Hindlimb muscle (tissue), 1 donor: ENCODE measurements at regions not wholly inside any gene's neighbourhood (a gene's known extent, or its start where the extent isn't known, plus 50 kb on each side); places are given as distances from the start of the nearest gene placed in this dataset.

Source experiments
- DNase-seq: peaks from one replicate; pipeline ENCODE4 v3.0.0-alpha.2; 2013

DNA sequence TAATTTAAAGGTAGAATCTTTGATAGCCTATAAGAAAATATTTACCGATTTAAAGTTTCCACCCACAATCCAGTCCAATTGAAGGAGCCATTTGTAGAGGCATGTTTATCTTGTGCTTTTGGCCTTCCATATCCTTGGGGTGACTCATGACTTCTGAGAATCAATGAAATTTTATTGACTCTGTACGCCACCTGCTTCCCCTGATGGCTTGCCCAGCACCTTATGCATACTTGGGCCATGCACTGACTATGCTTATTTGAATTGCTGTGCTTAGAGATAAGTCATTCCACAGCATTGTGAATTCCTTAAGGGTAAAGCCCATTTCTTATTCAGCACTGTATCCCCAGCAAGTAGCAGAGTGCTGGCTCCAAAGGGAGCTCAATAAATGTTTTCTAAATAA lies 954.8 kb upstream of the SEL1L start:
- DNase-seq: no peak

DNA sequence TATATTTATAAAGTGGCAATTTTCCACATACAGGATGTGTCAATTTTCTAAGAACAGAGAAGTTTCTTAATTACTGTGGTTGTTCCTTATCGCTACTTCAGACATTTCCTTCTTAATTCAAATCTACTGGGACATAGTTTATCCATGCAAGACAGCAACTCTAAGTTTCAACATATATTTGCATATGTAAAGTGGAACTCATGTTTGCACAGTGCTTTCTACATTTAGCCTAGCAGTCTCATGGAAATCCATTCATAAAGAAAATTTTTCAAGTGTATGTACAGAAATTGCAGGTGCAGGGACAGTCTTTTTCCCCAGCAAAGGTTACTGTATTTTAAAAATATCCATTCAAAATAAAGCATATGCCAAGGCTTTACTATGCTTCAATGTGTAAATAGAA lies 956.7 kb upstream of the SEL1L start:
- no peak for DNase-seq

DNA sequence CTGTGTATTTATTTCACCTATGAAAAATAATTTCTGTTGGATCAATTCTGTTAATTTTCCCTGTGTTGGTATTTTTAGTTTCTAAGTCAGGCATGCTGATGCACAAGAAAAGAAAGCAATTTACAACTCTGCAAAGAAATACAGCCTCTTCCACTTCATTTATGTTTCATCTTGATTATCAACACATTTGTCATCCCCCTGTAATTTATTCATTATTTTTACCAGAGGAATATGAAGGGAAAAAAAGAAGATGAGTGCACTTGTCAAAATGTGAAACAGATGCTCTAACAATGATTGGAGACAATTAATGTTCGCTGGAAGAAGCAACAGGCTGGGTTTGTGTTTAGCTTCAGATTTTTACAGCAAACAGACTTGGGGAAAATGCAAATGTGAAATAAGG lies 958.5 kb upstream of the SEL1L start:
- no peak for DNase-seq

DNA sequence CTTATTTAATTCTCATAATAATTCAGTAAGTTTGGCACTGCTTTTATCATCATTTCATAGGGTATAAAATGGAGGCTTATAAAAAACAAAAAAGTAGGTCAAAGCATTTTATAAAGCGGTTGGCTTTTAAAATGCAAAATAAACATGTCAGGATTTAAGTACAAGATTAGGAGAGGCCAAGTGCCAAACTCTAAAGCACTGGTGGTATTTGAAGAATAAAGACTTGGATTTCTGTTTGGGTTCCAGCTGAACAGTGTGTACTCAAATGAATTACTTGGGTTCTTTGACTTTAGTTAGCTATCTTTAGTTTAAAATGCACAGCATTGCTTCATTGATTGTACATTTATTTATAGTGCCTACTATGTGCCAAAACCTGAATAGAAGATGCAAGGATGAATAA lies 966.6 kb upstream of the SEL1L start:
- no peak for DNase-seq

DNA sequence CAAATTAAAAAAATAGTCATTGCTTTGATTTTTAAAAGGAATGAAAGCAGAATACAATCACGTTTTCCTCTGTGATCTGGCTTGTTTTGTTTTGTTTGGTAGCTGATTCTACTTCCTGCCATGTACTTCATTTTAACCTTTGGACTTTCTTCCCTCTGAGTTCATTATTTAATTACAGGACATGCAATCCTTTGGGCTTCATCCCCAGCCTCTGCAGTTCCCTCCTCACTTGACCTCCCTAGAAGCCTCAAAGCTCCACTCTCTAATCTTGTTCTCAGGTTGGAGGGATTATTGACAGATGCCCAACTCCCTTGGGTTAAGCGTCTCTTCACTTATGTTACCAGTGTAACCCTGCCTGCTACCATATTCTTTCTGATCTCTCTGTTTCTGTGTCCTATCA lies 967.9 kb upstream of the SEL1L start:
- DNase-seq: no peak

DNA sequence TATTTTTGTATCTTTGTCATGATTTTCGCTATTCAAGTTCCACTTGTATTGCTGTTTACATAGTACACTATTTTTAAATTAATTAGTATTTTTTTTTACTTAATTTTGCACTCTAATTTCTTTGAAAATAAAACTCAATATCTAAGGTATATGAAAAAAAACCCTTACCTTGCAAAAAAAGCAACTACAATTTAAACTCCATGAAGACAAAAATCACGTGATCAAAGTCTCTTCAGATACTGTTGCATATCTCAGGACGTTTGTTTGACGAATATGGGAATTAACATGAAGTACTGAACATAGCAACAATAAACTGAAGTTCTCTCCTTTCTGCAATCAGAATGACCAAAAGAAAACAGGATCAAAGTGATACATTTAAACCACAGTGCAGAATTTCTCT lies 968.4 kb upstream of the SEL1L start:
- no peak for DNase-seq

DNA sequence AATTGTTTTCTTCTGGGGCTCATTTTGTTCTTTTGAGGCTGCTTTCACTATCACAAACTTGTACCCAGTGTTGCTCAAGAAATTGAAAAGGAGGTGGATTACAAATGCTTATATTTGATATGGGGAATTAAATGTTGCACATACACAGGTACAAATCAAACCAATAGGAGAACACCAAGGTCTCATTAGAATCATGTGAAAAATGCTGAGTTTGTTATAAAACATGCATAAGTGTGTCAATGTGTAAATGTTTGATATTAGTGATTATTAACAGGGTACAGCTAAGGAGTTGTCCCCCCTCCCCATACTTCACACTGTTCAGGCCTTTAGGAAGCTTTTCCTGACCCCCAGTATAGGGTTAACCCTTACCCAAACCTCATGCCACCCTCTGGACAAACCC lies 971.2 kb upstream of the SEL1L start:
- DNase-seq: no peak

DNA sequence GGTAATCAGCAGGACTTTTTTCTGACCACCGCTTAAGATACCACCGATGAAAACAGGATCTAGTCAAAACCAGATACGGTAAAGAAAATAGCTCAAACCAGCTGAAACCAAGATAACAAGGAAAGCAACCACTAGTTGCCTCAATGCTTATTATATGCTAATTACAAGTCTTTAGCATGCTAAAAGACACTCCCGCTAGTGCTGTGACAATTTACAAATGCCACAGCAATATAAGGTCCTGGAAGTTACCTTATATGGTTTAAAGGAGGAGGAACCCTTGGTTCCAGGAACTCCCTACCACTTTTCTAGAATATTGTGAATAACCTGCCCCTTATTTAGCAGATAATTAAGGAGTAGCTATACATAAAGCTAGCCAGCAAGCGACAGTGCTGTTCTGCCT lies 976.4 kb upstream of the SEL1L start:
- no peak for DNase-seq

DNA sequence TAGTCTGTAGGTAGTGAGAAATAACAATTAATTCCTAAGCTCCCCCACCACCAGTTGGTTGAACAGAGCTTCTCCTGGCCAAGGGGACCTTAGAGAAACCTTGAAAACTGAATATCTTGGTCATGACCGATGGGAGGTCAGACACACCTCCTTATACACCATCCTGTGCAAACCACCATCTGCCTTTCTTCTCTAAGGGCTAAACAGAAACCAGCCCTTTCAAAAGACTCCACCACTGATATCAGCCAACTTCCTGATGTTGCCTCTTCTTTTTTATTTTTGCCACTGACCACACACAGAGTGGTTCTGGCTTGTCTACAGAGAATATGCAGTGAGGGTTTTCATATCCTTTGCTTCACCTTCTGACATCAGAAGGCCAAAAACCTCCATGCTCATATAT lies 977.7 kb upstream of the SEL1L start:
- DNase-seq: no peak

DNA sequence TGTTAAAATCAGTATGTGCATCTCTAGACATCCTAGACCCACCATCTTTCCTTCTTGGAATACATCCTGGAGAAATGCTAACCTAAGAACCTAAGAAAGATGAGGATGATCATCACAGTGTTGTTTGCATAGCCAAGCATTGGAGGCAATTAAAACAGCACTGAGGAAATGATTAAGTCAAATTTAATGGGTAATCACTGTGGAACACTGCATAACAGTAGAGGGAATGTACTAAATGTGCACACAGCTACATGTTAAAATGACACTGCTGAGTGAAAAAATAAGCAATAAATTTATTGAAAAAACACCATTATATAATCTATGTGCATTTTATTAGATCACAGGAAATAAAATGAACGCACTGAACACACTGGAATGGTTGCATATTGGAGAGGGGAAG lies 987.1 kb upstream of the SEL1L start:
- DNase-seq: no peak

DNA sequence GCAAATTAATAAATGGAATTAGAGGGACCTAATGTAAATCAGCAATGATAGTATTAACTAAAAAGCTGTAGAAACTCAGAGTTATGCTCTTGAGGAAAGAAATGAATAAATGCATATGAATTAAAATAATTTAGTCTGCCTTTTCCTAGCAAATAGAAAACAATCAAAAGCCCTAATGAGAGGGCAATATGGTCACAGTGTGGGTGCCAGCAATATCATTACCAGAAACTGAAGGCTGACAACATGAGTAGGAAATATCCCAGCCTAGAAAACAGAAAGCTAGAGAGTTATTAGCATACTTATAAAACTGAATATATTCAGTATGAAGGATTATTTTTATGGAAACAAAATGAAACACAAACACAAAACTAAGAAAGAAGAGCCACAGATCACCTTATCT lies 987.5 kb upstream of the SEL1L start:
- DNase-seq: no peak

DNA sequence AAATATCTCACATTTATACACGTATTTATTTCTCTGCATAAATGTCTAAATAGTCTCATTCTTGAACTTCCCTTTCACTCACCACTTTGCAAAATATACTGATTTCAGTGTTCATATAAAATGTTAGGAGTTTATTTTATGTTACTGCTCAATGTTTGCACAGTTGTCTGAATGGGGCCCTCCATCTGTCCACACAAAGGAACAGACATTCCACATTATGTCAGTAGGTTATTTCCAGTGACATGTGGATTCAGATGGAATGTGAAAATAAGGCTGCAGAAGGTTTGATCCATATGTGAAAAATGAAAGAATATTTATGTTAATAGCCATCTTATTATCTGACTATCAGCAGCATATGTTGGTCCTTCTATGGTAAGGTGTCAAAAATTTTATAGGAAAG lies 994.4 kb upstream of the SEL1L start:
- no peak for DNase-seq

DNA sequence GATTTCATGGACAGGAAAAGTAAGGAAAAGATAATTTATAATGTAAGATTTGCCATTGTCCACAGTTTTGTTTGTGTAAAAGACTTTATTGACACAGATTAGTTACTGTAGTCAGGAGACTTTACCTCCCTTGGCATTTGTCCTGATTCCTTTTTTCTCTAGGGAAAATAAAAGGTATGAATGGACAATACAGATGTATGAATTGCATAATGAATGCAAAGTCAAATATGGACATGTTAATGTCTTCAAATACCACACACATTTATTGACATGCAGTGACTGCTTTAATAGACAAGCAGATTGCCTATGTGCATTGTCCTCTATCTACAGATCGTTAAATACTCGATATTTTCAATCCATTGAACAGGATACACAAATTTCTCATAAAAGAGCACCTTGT lies 999.7 kb upstream of the SEL1L start:
- no peak for DNase-seq

DNA sequence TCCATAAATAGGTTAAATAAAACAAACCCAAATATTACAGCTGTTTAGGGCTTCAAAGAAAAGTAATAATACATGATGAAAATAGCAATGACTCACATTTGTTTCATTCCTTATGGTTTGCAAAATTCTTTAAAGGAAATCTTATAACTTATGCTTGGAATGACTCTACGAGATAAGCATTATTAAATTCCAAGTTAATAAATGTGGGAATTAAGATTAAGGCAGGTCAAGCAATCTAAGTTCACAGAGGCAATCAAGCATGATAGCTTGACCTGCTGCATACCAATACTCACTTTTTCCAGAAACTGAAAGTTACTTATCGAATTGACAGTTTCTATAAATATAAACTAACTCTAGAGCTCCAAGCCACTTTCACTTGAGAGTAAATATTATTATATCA lies 1002.9 kb upstream of the SEL1L start:
- DNase-seq: no peak

DNA sequence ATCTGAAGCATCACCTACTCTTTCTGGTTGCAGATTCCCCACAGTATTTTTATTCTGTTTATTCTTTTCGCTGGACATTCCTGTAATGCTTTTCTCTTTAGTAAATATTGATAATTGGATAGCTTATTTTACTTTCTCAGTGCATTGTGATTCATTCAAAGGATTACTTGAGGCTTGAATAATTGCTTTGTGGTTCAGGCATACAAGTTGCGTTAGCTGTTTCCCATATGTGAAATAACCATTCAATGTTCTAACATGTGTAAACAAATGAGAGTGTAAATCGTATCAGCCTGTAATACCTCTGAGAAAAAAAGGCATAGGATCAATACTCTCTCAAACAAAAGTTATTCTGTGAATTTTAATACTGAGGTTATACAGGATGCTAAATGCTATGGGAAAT lies 1004.2 kb upstream of the SEL1L start:
- no peak for DNase-seq

DNA sequence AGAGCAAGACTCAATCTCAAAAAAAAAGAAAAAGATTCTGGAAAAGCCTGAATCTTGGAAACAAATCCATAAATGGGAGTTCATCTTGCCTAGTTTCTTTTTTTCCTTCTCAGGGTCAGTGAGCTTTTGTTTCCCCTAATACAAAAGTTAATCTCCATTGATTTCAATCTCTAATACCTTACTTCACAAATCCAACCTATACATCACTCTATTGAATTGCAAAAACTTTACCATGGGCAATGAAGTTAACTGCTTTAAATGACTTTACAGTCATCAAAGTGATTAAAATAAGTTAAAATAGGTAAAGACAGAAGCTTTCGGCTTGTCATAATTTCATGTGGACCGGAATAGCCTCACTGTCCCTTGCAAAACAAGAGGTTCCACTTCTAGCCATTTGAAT lies 1012.7 kb upstream of the SEL1L start:
- no peak for DNase-seq

DNA sequence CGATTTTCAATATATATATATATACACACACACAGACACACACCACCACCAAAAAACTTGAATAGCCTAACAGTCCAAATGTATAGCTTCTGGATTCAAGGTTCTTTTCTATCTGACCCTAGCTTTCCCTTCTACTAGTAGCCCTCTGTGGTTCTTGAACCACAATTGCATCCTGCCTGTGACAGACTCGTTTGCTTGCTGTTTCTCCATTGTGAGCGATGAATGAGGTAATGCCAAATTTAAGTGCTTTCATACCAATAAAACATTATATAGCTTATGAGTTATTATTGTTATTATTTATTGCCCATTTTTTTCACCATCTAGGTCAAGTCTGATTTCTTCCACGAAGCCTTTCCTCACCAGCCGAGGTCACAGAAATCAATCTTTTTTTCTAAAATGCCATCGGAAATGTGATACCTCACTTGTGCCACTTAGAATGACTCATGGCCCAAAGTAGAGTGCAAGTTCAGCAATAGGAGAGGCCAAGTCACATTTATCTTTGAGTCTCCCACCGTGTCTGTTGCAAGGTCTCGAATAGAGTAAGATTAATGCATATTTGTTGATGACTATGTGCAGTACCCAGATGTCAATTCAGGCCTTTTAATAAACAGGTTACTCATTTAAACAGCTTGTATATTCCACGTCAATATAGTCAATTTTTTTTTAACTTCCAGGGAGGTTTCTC lies 1015.8 kb upstream of the SEL1L start:
- DNase-seq: no peak

DNA sequence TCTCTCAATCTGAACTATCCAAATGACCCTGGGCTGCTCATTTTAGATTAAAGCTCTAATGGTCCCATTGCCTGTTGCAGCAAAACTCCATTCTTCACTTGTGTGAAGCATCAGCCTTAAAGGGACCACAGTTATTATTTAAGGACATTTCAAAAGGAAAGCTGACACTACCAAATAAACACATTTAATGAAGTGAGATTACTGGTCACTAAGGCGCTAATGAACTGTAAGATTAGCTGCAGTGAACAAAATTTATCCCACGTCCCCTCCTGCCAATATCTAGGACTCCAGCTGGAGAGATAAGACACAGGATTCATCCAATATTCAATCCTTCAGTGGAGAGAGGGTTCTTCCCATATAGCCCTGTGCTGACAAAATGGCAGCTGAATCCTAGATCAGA lies 1029.2 kb upstream of the SEL1L start:
- DNase-seq: no peak

DNA sequence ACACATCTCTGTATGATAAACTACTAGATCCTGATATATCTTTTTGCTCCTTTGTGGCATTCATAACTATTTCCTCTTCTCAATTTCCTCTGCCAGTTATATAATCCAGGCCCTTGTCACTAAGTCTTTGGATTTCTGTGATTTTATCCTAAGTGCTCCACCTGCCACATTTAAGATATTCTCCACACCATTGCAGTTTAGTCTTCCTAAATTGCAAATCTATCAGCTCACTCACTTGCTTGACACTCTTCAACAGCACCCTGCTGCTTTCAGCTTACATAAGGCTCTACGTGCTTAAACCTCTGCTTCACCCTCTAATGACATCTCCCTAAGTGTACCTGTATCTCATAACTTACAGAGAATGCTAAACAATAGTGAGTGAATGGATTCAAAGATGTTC lies 1032.2 kb upstream of the SEL1L start:
- no peak for DNase-seq

DNA sequence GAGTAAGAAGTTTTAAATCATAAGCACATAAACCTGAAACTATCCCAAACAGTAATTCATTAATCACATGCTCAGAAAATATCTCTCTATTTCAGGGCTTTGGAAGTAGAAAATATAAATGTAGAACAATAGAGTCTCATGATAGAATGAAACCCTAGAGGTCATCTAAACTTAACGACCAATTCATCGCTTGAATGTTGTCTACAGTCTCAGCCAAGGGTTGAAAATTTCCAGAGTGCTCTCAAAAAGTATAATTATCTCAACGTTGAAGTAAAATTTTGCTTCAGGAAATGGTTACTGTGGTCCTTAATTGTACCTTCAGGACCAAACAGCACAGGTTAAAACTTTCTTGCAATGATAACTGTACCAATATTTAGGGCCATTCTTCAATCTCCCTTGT lies 1053.6 kb upstream of the SEL1L start:
- DNase-seq: peak; percentile 5

DNA sequence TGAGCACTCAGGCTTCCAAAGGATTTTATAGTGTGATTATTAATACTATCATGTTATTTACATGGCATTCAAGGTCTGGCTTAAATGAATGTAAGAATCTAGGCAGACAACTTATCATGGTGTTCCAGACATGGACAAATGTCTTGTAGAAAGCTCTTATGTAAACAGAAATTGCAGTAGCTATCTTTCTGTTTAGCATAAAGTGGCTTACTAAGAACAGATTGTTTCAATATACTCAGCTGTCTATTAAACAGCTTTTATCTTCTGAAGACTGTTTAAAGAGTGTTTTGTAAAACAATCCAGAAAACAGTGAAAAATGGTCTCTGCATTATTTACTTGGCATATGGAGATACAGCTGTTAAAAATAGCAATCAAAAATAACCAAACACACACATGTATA lies 1061.8 kb upstream of the SEL1L start:
- DNase-seq: no peak

DNA sequence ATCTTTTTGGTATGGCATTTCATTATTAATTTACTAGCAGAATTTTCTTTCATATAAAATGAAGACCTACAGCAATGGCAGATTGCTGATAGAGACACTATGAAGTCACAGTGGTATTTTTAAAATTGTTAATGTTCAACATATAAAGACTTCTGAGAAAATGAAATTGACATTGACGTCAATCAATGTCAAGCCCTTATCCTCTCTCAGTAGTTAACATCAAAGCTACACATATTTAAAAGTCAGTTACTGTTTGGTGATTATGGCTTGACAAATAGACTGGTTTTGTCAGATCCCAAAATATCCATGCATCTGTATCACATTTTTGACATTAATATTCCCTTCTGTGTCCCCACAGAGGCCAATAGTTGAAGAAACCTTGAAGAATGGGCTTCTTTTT lies 1069.1 kb upstream of the SEL1L start:
- no peak for DNase-seq

DNA sequence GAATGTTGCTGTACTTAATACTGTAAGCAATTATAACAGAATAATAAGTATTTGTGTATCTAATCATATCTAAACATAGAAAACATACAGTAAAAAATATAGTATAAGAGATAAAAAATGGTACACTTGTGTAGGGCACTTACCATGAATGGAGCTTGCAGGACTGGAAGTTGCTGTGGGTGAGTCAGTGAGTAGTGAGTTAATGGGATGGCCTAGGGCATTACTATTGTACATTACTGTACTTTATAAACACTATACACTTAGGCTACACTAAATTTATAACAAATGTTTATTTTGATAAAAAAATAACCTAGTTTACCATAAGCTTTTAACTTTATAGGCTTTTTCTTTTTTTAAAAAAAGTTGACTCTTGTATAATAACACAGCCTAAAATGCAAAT lies 1071.2 kb upstream of the SEL1L start:
- no peak for DNase-seq

DNA sequence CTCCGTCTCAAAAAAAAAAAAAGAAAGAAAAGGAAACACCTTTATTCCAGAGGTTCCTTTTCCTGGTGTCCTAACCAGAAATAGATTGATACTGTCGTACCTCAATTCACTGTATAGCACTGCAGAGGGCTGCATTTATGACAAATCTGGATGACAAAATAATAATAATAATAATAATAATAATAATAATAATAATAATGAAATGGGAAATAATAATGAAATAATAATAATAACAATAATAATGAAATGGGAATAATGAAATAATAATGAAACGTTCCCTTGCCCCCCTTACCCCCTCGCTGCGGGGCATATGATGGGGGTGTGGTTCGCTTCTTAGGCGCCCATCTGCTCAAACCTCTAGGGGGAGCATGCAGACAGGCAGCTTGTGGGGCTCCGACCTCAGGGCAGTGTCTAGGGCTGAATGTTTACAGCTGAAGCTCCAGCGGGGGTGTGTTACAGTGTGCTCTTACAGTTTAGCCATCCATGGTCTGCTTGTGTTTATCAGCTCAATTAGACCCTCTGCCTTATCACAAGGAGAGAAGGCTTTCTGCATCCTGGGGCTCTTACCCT lies 1088.3 kb upstream of the SEL1L start:
- no peak for DNase-seq
